WERI-Rb-1 (cell line): ENCODE measurements at regions not wholly inside any gene's neighbourhood (a gene's known extent, or its start where the extent isn't known, plus 50 kb on each side); places are given as distances from the start of the nearest gene placed in this dataset.

Experiments
- DNase-seq: peaks from one replicate; pipeline ENCODE4 v3.0.0-alpha.2; 2020
- H3K27ac ChIP-seq: fragments of 250-450 bp; sonication (Bioruptor Pico); 2 replicates; pipeline ENCODE4 v1.5.1; 2020; ENCODE audit warnings: mild to moderate bottlenecking, moderate library complexity
- H3K27me3 ChIP-seq: fragments of 250-450 bp; sonication (Bioruptor Pico); 2 replicates; pipeline ENCODE4 v1.5.1; 2021; ENCODE audit warnings: mild to moderate bottlenecking, low read depth, moderate library complexity; ENCODE audit not compliant: insufficient read depth, severe bottlenecking
- H3K36me3 ChIP-seq: fragments of 250-450 bp; sonication (Bioruptor Pico); 2 replicates; pipeline ENCODE4 v1.5.1; 2020; ENCODE audit warnings: mild to moderate bottlenecking, moderate library complexity
- H3K4me3 ChIP-seq: 2 replicates; pipeline ENCODE4 v1.5.1; 2011; ENCODE audit warnings: low read depth, mild to moderate bottlenecking, control low read depth, low read length
- H3K9me3 ChIP-seq: fragments of 250-450 bp; sonication (Bioruptor Pico); 2 replicates; pipeline ENCODE4 v1.5.1; 2021; ENCODE audit warnings: mild to moderate bottlenecking, moderate library complexity; ENCODE audit not compliant: severe bottlenecking
- TF ChIP-seq, protein P1 (sequence below): IDR thresholded peaks from 2 replicates; pipeline ENCODE4 v1.5.1; 2011; ENCODE audit warnings: low read depth, mild to moderate bottlenecking, control low read depth, inconsistent platforms, low read length

DNA sequence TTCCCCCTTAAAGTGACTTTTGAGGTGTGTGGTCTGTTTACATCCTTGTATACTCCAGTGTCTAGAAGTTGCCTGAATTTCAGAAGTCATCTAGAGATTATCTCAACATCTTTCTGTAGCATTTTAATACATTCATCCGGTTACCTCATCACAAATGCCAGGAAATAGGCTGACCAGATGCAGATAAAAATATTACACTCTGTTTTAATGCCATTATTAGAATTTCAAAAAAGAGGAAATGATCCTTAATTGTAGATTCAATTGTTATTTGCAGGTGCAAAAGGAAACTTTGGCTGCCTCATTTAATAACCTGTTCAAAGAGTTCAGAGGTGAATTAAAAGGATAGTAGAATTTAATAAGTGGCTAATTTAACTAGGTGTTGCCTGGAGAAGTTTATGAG is 290.9 kb downstream of the C3orf38 start:
- Histone ChIP-seq H3K4me3 (no peak overlapping the region), H3K36me3 (no peaks in the 10 kb centered on the region), H3K9me3 (no peaks in the 10 kb centered on the region), H3K27me3 (no peaks in the 10 kb centered on the region), H3K27ac (no peak overlapping the region)
- no peak for DNase-seq
- TF ChIP-seq, protein P1, sequence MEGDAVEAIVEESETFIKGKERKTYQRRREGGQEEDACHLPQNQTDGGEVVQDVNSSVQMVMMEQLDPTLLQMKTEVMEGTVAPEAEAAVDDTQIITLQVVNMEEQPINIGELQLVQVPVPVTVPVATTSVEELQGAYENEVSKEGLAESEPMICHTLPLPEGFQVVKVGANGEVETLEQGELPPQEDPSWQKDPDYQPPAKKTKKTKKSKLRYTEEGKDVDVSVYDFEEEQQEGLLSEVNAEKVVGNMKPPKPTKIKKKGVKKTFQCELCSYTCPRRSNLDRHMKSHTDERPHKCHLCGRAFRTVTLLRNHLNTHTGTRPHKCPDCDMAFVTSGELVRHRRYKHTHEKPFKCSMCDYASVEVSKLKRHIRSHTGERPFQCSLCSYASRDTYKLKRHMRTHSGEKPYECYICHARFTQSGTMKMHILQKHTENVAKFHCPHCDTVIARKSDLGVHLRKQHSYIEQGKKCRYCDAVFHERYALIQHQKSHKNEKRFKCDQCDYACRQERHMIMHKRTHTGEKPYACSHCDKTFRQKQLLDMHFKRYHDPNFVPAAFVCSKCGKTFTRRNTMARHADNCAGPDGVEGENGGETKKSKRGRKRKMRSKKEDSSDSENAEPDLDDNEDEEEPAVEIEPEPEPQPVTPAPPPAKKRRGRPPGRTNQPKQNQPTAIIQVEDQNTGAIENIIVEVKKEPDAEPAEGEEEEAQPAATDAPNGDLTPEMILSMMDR: no peak

DNA sequence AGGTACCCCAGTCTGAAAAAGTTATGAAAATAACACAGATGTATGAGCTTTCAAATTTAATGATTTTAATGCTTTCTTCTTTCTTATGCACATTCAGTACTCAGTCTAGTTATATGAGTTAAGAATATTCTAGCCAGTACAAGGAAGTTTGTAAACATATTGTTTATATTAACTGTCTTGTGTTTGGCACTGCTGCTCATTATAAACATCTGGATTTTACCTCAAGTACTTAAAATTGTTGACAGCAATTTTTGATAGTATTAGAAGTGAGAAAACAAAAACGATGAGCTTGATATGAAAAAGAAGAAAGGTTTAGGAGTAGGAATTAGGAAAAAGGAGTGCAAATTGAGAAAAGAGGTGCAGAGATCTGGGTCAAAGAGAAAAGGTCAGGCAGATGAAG is 293.3 kb downstream of the C3orf38 start:
- H3K27me3 ChIP-seq: no peaks in the 10 kb centered on the region
- DNase-seq: no peak
- H3K36me3 ChIP-seq: no peaks in the 10 kb centered on the region
- TF ChIP-seq, protein P1: no peak
- H3K9me3 ChIP-seq: no peaks in the 10 kb centered on the region
- no peak overlapping the region for H3K4me3 ChIP-seq
- no peak overlapping the region for H3K27ac ChIP-seq

DNA sequence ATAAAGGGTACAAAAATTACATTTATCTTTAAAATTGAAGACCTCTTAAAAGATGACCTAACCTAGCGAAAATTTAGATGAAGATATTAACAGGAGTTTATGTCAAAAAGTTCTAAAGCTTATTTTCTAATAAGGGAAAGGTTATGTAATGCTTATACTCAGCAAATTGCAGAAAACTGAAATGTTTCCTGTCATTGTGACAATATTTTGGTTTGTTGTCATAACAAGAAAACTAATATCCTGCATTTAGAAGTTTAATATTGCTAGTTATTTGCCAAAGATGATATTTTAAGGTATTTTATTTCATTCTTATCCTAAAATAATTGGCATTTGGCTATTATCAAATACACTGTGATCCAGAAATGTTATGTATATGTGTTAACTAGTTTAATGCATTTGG is 294.5 kb downstream of the C3orf38 start:
- H3K4me3 ChIP-seq: no peak overlapping the region
- TF ChIP-seq, protein P1: no peak
- DNase-seq: no peak
- no peak overlapping the region for H3K27ac ChIP-seq
- H3K27me3 ChIP-seq: no peaks in the 10 kb centered on the region
- H3K36me3 ChIP-seq: no peaks in the 10 kb centered on the region
- no peaks in the 10 kb centered on the region for H3K9me3 ChIP-seq

DNA sequence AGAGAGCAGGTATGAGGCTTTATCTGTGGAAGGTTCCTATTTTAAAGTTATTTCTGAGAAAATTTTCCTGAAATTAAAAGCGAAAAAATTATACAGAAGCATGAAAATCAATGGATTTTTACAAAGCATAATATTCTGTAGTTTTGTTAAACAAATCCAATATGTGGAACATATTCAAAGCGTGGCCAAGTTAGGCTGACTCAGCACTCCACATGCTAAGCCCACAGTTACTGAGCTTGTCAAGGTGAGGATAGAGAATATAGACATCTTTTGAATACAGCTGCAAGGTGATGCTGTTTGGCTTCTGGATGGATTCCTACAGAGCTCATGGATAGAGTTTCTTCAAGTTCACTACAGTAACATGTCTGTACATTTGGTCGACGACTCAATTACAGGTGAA is 302.5 kb downstream of the C3orf38 start:
- Histone ChIP-seq H3K27me3 (no peaks in the 10 kb centered on the region), H3K4me3 (no peak overlapping the region), H3K27ac (no peak overlapping the region), H3K36me3 (no peaks in the 10 kb centered on the region), H3K9me3 (no peaks in the 10 kb centered on the region)
- DNase-seq: no peak
- TF ChIP-seq, protein P1: no peak

DNA sequence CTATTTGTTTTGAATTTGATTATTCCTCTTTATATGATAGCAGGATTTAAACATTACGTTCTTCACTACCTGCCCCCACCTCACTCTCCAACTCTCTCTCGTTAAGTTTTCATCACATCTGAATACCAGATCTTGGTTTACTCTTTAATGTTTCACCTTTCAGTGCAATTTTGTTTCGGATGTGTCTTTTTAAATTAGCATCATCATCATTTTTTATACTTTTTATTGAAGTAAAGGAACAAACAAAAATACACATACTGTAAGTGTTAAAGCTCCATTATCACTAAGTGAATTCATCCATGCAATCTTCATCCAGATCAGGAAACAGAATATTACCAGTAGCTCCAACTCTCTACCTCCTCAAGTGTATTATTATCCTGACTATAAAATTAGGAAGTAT is 310.6 kb downstream of the C3orf38 start:
- no peaks in the 10 kb centered on the region for H3K36me3 ChIP-seq
- H3K4me3 ChIP-seq: no peak overlapping the region
- TF ChIP-seq, protein P1: no peak
- no peaks in the 10 kb centered on the region for H3K27me3 ChIP-seq
- DNase-seq: no peak
- no peaks in the 10 kb centered on the region for H3K9me3 ChIP-seq
- no peak overlapping the region for H3K27ac ChIP-seq

DNA sequence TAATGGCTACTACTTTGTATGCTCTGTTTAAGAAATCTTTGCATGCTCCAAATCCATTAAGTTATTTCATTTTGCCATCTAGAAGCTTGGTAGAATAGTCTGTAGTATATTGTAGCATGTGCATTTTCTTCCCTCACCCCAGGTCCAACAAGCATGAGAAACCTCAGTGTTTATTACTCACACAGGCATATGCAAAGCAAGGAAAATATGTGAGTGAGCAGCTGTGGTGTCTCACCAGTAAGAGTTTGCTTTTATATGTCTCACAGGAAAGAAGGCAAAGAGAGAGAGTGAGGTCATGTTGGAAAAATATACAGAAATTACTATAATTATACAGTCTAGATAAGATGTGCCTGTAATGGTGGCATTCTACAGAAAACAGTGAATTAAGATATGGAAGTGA is 312.5 kb downstream of the C3orf38 start:
- Histone ChIP-seq H3K36me3 (no peaks in the 10 kb centered on the region), H3K27me3 (no peaks in the 10 kb centered on the region), H3K9me3 (no peaks in the 10 kb centered on the region), H3K27ac (no peak overlapping the region), H3K4me3 (no peak overlapping the region)
- TF ChIP-seq, protein P1: no peak
- no peak for DNase-seq
